ENCODE measurements at regions not wholly inside any gene's neighbourhood (a gene's known extent, or its start where the extent isn't known, plus 50 kb on each side); places are given as distances from the start of the nearest gene placed in this dataset.

- H3K9me3 ChIP-seq: no peaks in the 10 kb centered on the region
- H3K36me3 ChIP-seq: no peaks in the 10 kb centered on the region
- H3K4me1 ChIP-seq: no peaks in the 10 kb centered on the region
- no peak for ATAC-seq
- TF ChIP-seq CTCF (IDR thresholded peaks at IDR 0.05) (no peak), POLR2A (IDR thresholded peaks at IDR 0.05) (no peak)
- no peak for DNase-seq
- no peaks in the 10 kb centered on the region for H3K27me3 ChIP-seq
- intact Hi-C loops (cut with DNase I): no loop called here
- H3K4me3 ChIP-seq: no peak overlapping the region
- H3K27ac ChIP-seq: no peak overlapping the region
Observed at GRCh38 chr11:80066291-80066690, 625.5 kb upstream of the TENM4 start.

GRCh38 chr11:80065086-80065485, 624.3 kb upstream of the TENM4 start:
- Histone ChIP-seq H3K27ac (no peak overlapping the region), H3K36me3 (no peaks in the 10 kb centered on the region), H3K4me1 (no peaks in the 10 kb centered on the region), H3K9me3 (no peaks in the 10 kb centered on the region), H3K4me3 (no peak overlapping the region), H3K27me3 (no peaks in the 10 kb centered on the region)
- WGBS, 4 donors: 83 to 89% (median 86%) methylated on average over 3 of the region's 3 CpGs
- intact Hi-C loops (cut with DNase I): no loop called here
- no peak for ATAC-seq
- no peak for DNase-seq
- TF ChIP-seq CTCF (IDR thresholded peaks at IDR 0.05) (no peak), POLR2A (IDR thresholded peaks at IDR 0.05) (no peak)

GRCh38 chr11:80061056-80061455, 620.2 kb upstream of the TENM4 start:
- Histone ChIP-seq H3K27me3 (no peaks in the 10 kb centered on the region), H3K9me3 (no peaks in the 10 kb centered on the region), H3K4me3 (no peak overlapping the region), H3K4me1 (no peaks in the 10 kb centered on the region), H3K36me3 (no peaks in the 10 kb centered on the region), H3K27ac (no peak overlapping the region)
- DNase-seq (no peak), ATAC-seq (no peak)
- no peak for TF ChIP-seq POLR2A (IDR thresholded peaks at IDR 0.05)
- TF ChIP-seq CTCF (IDR thresholded peaks at IDR 0.05): no peak
- 12 to 30% (median 19%) methylated on average over 3 of the region's 3 CpGs for WGBS, 4 donors
- intact Hi-C loops (cut with DNase I): no loop called here

GRCh38 chr11:80054582-80055165, 613.8 kb upstream of the TENM4 start:
- H3K27ac ChIP-seq: no peak overlapping the region
- H3K4me3 ChIP-seq: no peak overlapping the region
- TF ChIP-seq CTCF (IDR thresholded peaks at IDR 0.05): no peak
- TF ChIP-seq POLR2A (IDR thresholded peaks at IDR 0.05): no peak
- WGBS, 4 donors: 66 to 85% (median 73%) methylated on average over 3 of the region's 3 CpGs
- no peaks in the 10 kb centered on the region for H3K4me1 ChIP-seq
- intact Hi-C loops (cut with DNase I): no loop called here
- no peaks in the 10 kb centered on the region for H3K36me3 ChIP-seq
- H3K9me3 ChIP-seq: no peaks in the 10 kb centered on the region
- no peaks in the 10 kb centered on the region for H3K27me3 ChIP-seq
- ATAC-seq (no peak), DNase-seq (no peak)

Data from heart left ventricle (tissue), 16 donors.